ENCODE measurements at regions not wholly inside any gene's neighbourhood (a gene's known extent, or its start where the extent isn't known, plus 50 kb on each side); places are given as distances from the start of the nearest gene placed in this dataset.

DNA sequence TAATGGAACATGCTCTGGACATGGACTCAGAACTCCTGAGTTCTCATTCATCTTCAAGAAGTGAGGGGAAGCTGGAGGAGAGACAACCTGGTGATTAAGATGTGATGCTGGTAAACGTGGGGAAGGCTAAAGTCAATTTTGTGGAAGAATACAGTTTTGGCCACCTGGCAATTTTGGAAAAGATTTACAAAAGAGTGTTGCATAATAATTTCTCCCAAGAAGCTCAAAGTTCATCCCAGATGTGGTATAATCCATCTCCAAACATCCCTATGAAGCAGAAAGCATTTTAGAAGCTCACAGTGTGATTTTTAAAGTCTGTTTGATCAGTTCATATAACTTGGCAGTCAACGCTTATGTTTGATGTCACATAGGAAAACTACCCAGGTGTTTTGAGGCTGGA, 208.7 kb downstream of the LMX1A start:
- intact Hi-C loops (cut with micrococcal nuclease): no loop called here
- Mint-ChIP-seq H3K4me3 (no peak overlapping the region), H3K9me3 (no peaks in the 10 kb centered on the region), H3K27me3 (peaks cover 3% of the 10 kb centered on the region), H3K36me3 (ENCODE audit: low read depth) (no peaks in the 10 kb centered on the region), H3K27ac (no peak overlapping the region), H3K4me1 (peaks cover 4% of the 10 kb centered on the region)
- DNase-seq: no peak

DNA sequence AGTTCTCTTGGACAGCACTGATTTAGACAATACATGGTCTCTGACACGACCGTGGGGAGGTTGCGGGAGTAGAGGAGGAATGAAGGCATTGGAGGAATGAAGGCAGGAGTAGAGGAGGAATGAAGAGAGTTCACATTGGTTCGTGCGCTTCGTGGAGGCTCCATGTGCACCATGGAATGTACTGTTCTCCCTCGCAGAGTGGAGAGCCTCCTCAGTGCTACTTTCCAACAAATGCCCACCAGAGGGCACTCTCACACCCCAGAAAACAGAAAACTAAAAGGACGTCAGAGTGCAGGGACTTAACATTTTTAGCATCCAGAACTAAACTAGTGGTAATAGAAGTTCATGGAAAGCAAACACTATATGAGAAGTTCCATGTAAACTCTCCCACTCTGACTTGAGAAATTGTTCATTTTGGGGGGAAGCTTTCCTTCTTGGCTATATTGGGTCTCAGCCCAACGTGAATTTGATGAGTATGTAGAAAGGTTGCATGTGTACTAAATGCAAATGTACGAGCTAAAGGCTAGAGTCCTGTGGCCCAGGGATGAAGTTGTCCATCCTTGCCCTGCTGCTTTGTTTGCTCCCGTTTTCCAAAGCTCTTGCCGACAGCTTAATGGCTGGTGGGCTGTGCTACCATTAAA, 211.6 kb downstream of the LMX1A start:
- Mint-ChIP-seq H3K36me3 (ENCODE audit: low read depth) (no peaks in the 10 kb centered on the region), H3K27ac (no peak overlapping the region), H3K27me3 (peaks cover 2% of the 10 kb centered on the region), H3K9me3 (no peaks in the 10 kb centered on the region), H3K4me1 (peaks cover 2% of the 10 kb centered on the region), H3K4me3 (no peak overlapping the region)
- intact Hi-C loops (cut with micrococcal nuclease): no loop called here
- peak; percentile 78 for DNase-seq

DNA sequence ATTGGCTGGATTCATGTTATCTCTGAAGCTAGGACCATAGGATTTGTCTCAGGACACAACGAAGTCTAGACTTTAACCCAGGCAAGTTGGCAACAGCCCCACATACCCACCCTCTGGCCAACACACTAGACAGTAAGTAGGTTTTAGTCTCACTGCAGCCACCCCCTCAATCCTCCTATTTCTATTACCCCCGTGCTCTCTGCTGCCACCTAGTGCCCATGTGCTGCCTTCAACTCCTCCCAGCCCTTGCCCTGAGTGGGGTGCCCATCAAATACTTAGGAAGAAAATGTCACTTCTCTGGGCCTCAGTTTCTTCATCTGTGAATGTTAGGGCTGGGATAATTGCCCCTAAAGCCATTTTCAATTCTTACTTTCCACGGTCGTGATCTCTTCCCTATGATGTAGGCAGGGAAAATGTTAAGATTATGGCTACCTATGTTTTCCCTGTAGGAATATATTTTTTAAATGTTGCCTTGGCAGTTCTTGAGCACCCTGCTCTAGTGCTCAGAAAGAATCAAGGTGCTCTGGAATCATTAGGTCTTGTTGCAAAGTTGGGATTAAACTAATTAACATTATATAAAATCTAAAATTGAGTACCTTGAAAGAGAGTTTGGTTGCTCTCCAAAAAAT, 213.0 kb downstream of the LMX1A start:
- Mint-ChIP-seq H3K36me3 (ENCODE audit: low read depth) (no peaks in the 10 kb centered on the region), H3K27ac (no peak overlapping the region), H3K4me1 (peaks cover 2% of the 10 kb centered on the region), H3K9me3 (no peaks in the 10 kb centered on the region), H3K27me3 (peaks cover 4% of the 10 kb centered on the region), H3K4me3 (no peak overlapping the region)
- intact Hi-C loops (cut with micrococcal nuclease): no loop called here
- peak; percentile 80 for DNase-seq

DNA sequence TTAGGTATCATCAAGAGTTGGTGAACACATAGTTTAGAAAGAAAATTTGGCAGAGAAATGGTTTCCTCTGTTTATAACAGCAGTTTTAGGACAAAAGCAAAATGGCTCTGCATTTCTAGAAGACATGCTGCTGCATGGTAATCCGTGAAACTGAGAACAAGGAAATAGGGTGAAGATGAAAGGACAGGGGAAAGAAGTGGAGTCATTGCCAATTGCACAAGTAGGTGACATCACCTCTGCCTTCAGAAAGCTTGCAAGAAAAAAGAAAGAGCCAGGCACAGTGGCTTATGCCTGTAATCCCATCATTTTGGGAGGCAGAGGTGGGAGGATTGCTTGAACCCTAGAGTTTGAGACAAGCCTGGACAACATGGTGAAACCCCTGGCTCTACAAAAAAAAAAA, 217.6 kb downstream of the LMX1A start:
- intact Hi-C loops (cut with micrococcal nuclease): no loop called here
- no peak for DNase-seq
- H3K27me3 Mint-ChIP-seq: peaks cover 2% of the 10 kb centered on the region
- H3K4me1 Mint-ChIP-seq: no peaks in the 10 kb centered on the region
- no peak overlapping the region for H3K4me3 Mint-ChIP-seq
- no peak overlapping the region for H3K27ac Mint-ChIP-seq
- H3K9me3 Mint-ChIP-seq: no peaks in the 10 kb centered on the region
- no peaks in the 10 kb centered on the region for H3K36me3 Mint-ChIP-seq (ENCODE audit: low read depth)

DNA sequence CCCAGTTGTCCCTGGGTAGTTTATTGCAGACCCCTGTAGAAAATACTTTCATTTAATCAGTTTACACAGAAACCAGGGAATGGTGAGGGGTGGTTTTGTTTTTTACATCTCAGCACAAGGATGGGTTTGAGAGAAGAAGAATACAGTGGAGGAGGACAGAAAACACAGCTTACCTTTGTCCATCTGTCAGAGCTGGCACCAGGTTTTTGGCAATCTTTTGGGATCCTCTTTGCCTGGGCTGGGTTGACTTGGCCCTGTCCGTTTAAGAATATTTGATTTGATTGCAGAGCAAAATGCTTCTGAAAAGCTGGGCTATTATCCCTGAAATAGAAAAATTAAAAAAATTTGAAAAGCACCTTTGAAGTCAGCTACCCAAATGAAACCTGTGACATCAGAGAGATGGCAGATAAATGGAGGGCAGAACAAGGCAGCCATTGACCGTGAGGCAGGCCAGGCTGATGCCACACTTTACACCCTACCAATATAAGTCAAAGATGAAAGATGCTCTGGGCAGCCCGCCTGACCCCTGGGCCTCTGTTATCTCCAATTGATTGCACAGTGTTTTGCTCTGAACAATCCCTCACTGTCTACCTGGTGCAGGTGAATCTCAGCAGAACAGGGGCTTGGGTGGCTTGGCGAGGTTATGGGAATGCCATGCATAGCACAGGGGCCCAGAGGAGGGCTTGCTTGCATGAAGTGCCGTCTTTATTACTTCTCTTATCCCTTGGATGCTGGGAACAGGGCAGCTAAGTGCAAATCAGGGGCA, 218.8 kb downstream of the LMX1A start:
- Mint-ChIP-seq H3K4me3 (no peak overlapping the region), H3K9me3 (no peaks in the 10 kb centered on the region), H3K36me3 (ENCODE audit: low read depth) (no peaks in the 10 kb centered on the region), H3K4me1 (no peaks in the 10 kb centered on the region), H3K27me3 (peaks cover 2% of the 10 kb centered on the region), H3K27ac (no peak overlapping the region)
- no peak for DNase-seq
- intact Hi-C loops (cut with micrococcal nuclease): no loop called here

DNA sequence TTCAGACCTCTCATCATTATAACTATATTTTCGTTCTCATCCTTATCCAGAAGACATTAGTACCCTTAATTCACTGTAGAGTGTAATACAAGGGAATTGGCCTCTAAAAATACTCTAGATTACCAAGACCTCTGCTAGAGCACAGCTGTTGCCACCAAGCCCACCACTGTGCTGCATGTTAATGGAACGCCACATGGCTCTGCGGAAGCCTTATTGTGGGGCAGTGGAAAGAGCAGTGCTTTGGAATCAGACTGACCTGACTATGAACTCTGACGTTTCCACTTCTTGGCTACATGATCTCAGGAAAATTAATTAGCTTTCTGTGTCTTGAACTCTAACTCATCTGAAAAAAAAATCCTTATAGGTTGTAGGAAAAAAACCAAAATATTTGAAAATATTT, 222.1 kb downstream of the LMX1A start:
- no peaks in the 10 kb centered on the region for H3K9me3 Mint-ChIP-seq
- H3K4me3 Mint-ChIP-seq: no peak overlapping the region
- no peaks in the 10 kb centered on the region for H3K27me3 Mint-ChIP-seq
- H3K36me3 Mint-ChIP-seq (ENCODE audit: low read depth): no peaks in the 10 kb centered on the region
- intact Hi-C loops (cut with micrococcal nuclease): no loop called here
- H3K27ac Mint-ChIP-seq: no peak overlapping the region
- no peaks in the 10 kb centered on the region for H3K4me1 Mint-ChIP-seq
- DNase-seq: no peak

DNA sequence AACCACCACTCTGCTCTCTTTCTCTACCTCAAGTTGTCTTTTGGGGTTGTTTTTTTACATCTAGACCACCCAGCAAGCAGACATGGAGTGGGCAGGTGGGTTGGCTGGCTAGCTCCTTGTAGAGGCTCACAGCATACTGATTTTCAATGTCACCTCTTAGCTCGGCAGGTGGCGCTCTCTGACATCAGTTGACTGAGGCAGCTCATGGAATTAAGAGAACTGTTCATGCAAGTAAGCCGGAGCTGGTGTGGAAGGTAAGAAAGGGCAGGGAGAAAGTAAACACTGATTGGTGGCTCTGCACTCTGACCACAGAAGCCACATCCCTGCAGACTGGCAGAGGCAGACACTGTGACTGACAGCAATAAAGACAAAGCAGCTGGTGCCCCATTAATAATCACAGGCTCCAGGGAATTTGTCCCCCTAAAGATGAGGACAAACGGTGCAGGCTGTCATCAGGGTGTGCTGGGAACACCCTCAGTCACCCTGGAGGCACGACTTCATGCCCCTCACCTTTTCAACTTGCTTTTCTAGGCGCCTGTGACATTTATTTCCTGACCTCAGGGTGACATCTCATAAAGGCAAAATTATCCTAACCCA, 226.8 kb downstream of the LMX1A start:
- H3K4me3 Mint-ChIP-seq: no peak overlapping the region
- DNase-seq: peak; percentile 78
- intact Hi-C loops (cut with micrococcal nuclease): no loop called here
- no peak overlapping the region for H3K27ac Mint-ChIP-seq
- no peaks in the 10 kb centered on the region for H3K9me3 Mint-ChIP-seq
- no peaks in the 10 kb centered on the region for H3K4me1 Mint-ChIP-seq
- no peaks in the 10 kb centered on the region for H3K36me3 Mint-ChIP-seq (ENCODE audit: low read depth)
- peaks cover 4% of the 10 kb centered on the region for H3K27me3 Mint-ChIP-seq

DNA sequence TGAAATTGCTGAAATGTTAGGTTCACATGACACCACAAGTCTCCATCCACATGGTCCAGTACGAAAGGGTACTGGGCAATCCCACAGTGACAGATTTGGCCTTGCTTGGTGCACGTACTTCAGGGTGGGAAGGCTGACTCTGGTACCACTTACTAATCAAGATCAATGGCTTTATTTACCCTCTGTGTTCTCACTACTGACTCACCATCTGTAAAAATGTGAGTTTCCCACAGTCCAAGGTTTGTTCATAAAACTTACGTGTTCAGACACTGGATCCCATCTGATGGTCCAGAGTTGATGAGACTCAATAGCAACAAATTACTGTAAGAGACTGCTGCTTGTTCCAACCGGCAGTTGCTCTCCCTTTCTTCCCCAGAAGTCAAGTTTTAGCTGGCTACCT, 231.7 kb downstream of the LMX1A start:
- no peaks in the 10 kb centered on the region for H3K36me3 Mint-ChIP-seq (ENCODE audit: low read depth)
- H3K4me1 Mint-ChIP-seq: no peaks in the 10 kb centered on the region
- no peaks in the 10 kb centered on the region for H3K9me3 Mint-ChIP-seq
- no peak for DNase-seq
- peaks cover 13% of the 10 kb centered on the region for H3K27me3 Mint-ChIP-seq
- no peak overlapping the region for H3K4me3 Mint-ChIP-seq
- intact Hi-C loops (cut with micrococcal nuclease): no loop called here
- no peak overlapping the region for H3K27ac Mint-ChIP-seq

DNA sequence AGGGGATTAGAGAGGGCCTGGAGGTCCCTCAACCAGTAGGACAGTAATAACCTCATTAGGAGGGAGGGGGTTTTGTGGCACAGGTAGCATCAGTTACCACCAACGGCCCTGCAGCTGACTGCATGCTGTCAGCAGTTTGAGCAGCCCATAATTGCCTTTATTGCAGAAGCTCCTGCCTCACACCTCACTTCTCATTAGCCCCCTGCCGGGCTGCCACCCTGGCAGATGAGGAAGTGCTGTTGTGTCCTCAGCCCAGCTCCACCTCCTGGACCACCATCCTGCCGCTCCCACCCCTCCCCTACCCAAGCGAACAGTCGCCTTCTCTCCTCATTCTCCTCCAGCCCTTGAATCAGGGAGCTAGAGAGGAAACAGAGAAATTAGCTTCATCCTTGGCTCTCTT, 237.4 kb downstream of the LMX1A start:
- Mint-ChIP-seq H3K4me3 (no peak overlapping the region), H3K27ac (no peak overlapping the region), H3K36me3 (ENCODE audit: low read depth) (no peaks in the 10 kb centered on the region), H3K9me3 (no peaks in the 10 kb centered on the region), H3K27me3 (peaks cover 37% of the 10 kb centered on the region), H3K4me1 (no peaks in the 10 kb centered on the region)
- no peak for DNase-seq
- intact Hi-C loops (cut with micrococcal nuclease): no loop called here

DNA sequence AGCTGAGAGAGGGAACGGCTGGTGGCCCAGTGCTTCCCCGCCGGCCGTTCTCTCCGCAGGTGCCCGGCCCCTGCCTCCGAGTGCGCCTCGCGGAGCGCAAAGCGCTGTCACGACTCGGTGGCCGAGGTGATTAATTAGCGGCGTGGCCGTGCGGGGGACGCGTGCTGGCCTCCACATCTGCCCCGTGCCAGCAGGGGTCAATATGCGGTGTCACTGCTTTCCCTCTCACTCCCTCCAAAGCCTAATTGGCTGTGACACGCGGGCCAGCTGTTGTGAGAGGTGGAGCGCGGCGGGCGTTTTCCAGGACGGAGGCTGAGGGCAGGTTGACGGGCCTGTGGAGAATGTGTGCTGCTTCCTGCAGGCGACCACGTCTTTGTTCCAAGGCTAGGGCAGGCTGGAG, 239.0 kb downstream of the LMX1A start:
- no peak overlapping the region for H3K4me3 Mint-ChIP-seq
- H3K27me3 Mint-ChIP-seq: peaks cover 37% of the 10 kb centered on the region
- no peaks in the 10 kb centered on the region for H3K9me3 Mint-ChIP-seq
- H3K36me3 Mint-ChIP-seq (ENCODE audit: low read depth): no peaks in the 10 kb centered on the region
- no peak for DNase-seq
- no peak overlapping the region for H3K27ac Mint-ChIP-seq
- intact Hi-C loops (cut with micrococcal nuclease): no loop called here
- no peaks in the 10 kb centered on the region for H3K4me1 Mint-ChIP-seq

DNA sequence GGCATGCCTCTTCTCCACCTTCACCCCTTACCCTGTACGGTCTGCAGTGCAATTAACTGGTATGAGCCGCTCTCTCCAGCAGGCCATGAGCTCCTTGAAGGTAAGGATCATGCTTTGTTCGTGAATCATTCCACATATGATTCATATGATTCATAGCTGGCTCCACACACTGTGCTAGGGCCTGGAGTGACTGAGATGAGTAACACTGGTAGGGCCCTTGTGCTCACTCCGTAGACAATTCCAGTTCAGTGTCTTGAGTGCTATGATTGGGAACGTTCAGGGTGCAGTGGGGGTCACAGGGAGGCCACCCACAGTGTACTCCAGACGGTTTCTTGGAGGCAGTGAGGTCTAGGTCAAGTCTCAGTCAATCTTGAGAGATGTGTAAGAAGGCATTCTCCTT, 239.8 kb downstream of the LMX1A start:
- peaks cover 32% of the 10 kb centered on the region for H3K27me3 Mint-ChIP-seq
- H3K9me3 Mint-ChIP-seq: no peaks in the 10 kb centered on the region
- H3K27ac Mint-ChIP-seq: no peak overlapping the region
- no peaks in the 10 kb centered on the region for H3K4me1 Mint-ChIP-seq
- DNase-seq: no peak
- no peak overlapping the region for H3K4me3 Mint-ChIP-seq
- intact Hi-C loops (cut with micrococcal nuclease): no loop called here
- H3K36me3 Mint-ChIP-seq (ENCODE audit: low read depth): no peaks in the 10 kb centered on the region

DNA sequence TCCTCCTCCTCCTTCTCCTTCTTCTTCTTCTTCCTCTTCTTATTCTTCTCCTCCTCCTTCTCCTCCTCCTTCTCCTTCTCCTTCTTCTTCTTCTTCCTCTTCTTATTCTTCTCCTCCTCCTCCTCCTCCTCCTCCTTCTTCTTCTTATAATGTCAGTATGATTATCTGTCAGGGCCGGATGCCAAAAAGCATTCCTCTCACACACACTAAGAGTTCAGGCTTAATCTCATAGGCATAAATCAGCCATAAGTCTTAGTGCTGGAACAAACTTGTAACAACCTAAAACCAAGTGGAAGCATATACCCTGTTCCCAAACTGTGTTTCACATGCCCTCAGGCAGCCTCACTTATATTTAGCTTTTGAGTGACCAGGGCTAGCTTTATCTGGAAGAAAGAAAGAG, 240.3 kb downstream of the LMX1A start:
- H3K27ac Mint-ChIP-seq: no peak overlapping the region
- H3K27me3 Mint-ChIP-seq: peaks cover 32% of the 10 kb centered on the region
- intact Hi-C loops (cut with micrococcal nuclease): no loop called here
- H3K4me3 Mint-ChIP-seq: no peak overlapping the region
- H3K9me3 Mint-ChIP-seq: no peaks in the 10 kb centered on the region
- no peaks in the 10 kb centered on the region for H3K36me3 Mint-ChIP-seq (ENCODE audit: low read depth)
- H3K4me1 Mint-ChIP-seq: no peaks in the 10 kb centered on the region
- DNase-seq: no peak

DNA sequence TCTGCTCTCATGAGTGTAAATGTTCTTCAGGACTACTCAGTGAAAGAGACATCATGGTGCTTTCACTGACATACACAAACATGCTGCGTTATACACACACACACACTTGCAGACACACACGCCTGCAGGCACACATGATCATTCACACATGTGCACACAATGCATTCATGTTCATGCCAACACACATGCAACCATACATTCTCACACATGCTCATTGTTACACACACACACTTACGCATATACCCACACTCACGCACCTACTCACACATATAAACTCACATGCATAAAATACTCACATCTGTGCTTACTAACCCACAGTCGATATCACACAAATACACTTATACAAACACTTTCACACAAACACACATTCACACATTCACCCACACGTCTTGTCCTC, 241.6 kb downstream of the LMX1A start:
- H3K36me3 Mint-ChIP-seq (ENCODE audit: low read depth): no peaks in the 10 kb centered on the region
- intact Hi-C loops (cut with micrococcal nuclease): no loop called here
- H3K4me3 Mint-ChIP-seq: no peak overlapping the region
- peaks cover 28% of the 10 kb centered on the region for H3K27me3 Mint-ChIP-seq
- H3K4me1 Mint-ChIP-seq: no peaks in the 10 kb centered on the region
- H3K27ac Mint-ChIP-seq: no peak overlapping the region
- H3K9me3 Mint-ChIP-seq: no peaks in the 10 kb centered on the region
- no peak for DNase-seq
